NK-92 (cell line): ENCODE measurements at regions not wholly inside any gene's neighbourhood (a gene's known extent, or its start where the extent isn't known, plus 50 kb on each side); places are given as distances from the start of the nearest gene placed in this dataset.
"Not testable (repeated sequence)": the region's sequence is repeated elsewhere in the genome, so short reads cannot be mapped to it uniquely, and the experiment has no call there.

Source experiments
- DNase-seq: peaks from one replicate; lab custom pipeline; 2025; ENCODE audit not compliant: unreplicated experiment; lab: John Stamatoyannopoulos, UW

GRCh38 chr7:119522698-119523097, 750.3 kb upstream of the KCND2 start:
- DNase-seq: no peak

- no peak for DNase-seq
Observed at GRCh38 chr7:119545118-119545517, 727.9 kb upstream of the KCND2 start.

GRCh38 chr7:119555788-119556187, 717.2 kb upstream of the KCND2 start:
- DNase-seq: no peak

GRCh38 chr7:119556436-119556835, 716.5 kb upstream of the KCND2 start:
- no peak for DNase-seq

GRCh38 chr7:119561751-119562150, 711.2 kb upstream of the KCND2 start:
- DNase-seq: no peak

GRCh38 chr7:119562839-119563238, 710.1 kb upstream of the KCND2 start:
- DNase-seq: no peak

- DNase-seq: no peak
Observed at GRCh38 chr7:119571666-119572065, 701.3 kb upstream of the KCND2 start.

GRCh38 chr7:119572132-119572531, 700.8 kb upstream of the KCND2 start:
- DNase-seq: no peak

- DNase-seq: no peak
Observed at GRCh38 chr7:119572541-119572940, 700.4 kb upstream of the KCND2 start.

GRCh38 chr7:119578116-119578515, 694.9 kb upstream of the KCND2 start:
- no peak for DNase-seq

- DNase-seq: no peak
Observed at GRCh38 chr7:119594956-119595355, 678.0 kb upstream of the KCND2 start.

- no peak for DNase-seq
Observed at GRCh38 chr7:119596651-119597050, 676.3 kb upstream of the KCND2 start.

- DNase-seq: no peak
Observed at GRCh38 chr7:119606297-119606696, 666.7 kb upstream of the KCND2 start.

GRCh38 chr7:119620769-119621168, 652.2 kb upstream of the KCND2 start:
- DNase-seq: no peak

- no peak for DNase-seq
Observed at GRCh38 chr7:119623427-119623826, 649.5 kb upstream of the KCND2 start.

GRCh38 chr7:119630406-119630969, 642.5 kb upstream of the KCND2 start:
- no peak for DNase-seq

GRCh38 chr7:119633812-119634211, 639.2 kb upstream of the KCND2 start:
- DNase-seq: not testable (repeated sequence)

- DNase-seq: no peak
Observed at GRCh38 chr7:119640326-119640725, 632.6 kb upstream of the KCND2 start.

GRCh38 chr7:119640861-119641260, 632.1 kb upstream of the KCND2 start:
- no peak for DNase-seq

- DNase-seq: no peak
Observed at GRCh38 chr7:119643558-119643957, 629.4 kb upstream of the KCND2 start.

GRCh38 chr7:119647286-119647685, 625.7 kb upstream of the KCND2 start:
- no peak for DNase-seq

- DNase-seq: not testable (repeated sequence)
Observed at GRCh38 chr7:119648752-119649151, 624.2 kb upstream of the KCND2 start.

GRCh38 chr7:119660080-119660479, 612.9 kb upstream of the KCND2 start:
- DNase-seq: no peak

GRCh38 chr7:119664601-119665000, 608.4 kb upstream of the KCND2 start:
- DNase-seq: no peak
